ENCODE measurements at regions not wholly inside any gene's neighbourhood (a gene's known extent, or its start where the extent isn't known, plus 50 kb on each side); places are given as distances from the start of the nearest gene placed in this dataset.

GRCh38 chr10:21329995-21330627 is 195.4 kb downstream of the SKIDA1 start:
- in situ Hi-C loops (cut with HindIII; ENCODE audit: low sequenced_read_pairs): no loop called here

DNA sequence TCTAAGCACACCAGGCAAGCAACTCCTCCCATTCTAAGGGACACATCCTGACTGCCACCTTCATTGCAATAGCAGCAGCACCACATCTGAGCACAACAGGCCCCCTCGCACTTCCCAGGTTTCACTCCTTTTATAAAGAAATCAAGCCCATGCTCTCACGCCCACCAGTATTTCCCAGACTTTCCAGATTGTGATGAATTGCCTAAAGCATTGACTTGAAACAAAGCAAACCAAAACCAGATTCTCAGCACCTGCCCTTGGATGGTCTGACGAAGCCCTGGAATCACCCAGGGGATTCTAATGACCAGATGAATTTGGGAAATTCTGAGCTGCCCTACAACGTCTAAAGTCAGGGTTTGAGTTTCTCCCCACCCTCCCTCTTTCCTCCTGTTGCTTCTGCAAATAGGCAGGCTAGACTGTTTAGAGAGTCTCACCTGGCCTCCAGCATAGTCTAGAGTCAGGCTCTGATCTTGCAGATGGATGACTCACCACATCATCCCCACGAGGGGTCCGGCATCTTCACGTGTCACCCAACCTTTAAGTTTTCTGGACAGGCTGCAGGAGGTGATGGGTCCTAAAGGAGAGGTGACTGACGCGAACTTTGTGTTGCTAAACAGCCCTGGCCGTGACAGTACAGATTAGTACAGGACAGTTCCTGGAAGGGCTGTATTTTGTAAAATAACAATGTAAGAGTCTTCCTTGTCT is 198.0 kb downstream of the SKIDA1 start:
- in situ Hi-C loops (cut with HindIII; ENCODE audit: low sequenced_read_pairs): no loop called here

DNA sequence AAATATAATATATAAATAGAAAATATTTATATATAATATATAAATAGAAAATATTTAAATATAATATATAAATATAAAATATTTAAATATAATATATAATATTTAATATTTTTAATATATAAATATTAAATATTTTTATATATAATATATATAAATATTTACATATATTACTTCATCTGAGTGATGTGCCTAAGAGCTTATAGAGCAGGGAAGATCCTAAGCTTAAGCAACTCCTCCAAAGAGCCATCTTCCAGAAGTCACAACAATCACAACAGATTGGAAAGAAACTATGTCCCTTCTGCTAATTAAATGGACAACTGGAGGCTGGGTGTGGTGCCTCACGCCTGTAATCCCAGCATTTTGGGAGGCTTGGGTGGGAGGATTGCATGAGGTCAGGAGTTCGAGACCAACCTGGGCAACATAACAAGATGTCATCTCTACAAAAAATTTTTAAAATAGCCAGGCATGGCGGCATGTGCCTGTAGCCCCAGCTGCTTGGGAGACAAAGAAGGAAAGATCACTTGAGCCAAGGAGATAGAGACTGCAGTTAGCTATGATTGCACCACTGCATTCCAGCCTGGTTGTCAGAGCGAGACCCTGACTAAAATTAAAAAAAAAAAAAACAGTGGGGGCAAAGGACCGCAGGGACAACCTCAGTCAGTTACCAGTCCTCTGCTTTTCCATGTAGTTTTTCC is 198.7 kb downstream of the SKIDA1 start:
- in situ Hi-C loops (cut with HindIII; ENCODE audit: low sequenced_read_pairs): no loop called here

GRCh38 chr10:21318540-21319167 is 206.8 kb downstream of the SKIDA1 start:
- in situ Hi-C loops (cut with HindIII; ENCODE audit: low sequenced_read_pairs): no loop called here

DNA sequence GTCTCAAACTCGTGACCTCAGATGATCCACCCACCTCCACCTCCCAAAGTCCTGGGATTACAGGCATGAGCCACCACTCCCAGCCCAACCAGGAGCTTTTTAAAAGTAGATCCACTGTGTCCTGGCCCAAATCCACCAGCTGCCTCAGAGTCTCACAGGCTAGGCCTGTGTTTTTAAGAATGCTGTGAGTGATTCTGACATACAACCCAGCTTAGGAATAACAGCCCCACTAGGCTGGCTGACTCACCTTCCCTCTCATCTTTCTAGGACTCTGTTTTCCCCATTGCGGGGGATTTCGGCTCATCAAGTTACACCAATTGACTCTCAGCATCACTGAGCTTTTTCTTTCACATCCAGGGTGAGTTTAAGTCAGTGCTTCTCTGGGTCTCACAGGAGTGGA is 207.6 kb downstream of the SKIDA1 start:
- in situ Hi-C loops (cut with HindIII; ENCODE audit: low sequenced_read_pairs): no loop called here

DNA sequence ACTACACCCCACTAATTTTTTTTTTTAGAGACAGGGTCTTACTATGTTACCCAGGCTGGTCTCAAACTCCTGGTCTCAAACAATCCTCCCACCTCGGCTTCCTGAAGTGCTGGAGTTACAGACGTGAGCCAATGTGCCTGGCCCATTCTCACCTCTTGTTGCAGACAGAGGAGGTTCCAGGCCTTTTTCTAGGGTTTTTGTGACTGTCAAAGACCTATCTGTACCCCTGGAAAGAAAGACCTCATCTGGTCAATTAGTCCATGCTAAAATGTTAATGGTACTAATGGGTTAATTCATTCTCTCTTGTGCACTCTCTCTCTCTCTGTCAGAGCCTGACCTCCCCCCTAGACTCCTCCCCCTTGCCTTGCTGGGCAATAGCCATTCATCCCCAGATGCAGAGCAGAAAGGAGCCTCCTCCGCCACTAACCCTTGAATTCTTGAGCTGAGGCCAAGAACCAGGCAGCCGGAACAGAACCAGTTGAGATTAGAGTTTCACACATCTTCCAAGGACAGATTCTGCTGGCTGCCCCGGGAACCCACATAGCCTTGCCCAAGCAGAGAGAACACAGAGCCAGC is 209.7 kb downstream of the SKIDA1 start:
- in situ Hi-C loops (cut with HindIII; ENCODE audit: low sequenced_read_pairs): no loop called here

GRCh38 chr10:21314906-21315644 is 210.4 kb downstream of the SKIDA1 start:
- in situ Hi-C loops (cut with HindIII; ENCODE audit: low sequenced_read_pairs): no loop called here

GRCh38 chr10:21314111-21314626 is 211.3 kb downstream of the SKIDA1 start:
- in situ Hi-C loops (cut with HindIII; ENCODE audit: low sequenced_read_pairs): no loop called here

- in situ Hi-C loops (cut with HindIII; ENCODE audit: low sequenced_read_pairs): no loop called here
These were observed 211.8 kb downstream of the SKIDA1 start for GRCh38 chr10:21313691-21314090.

- in situ Hi-C loops (cut with HindIII; ENCODE audit: low sequenced_read_pairs): no loop called here
These were observed 214.1 kb downstream of the SKIDA1 start for GRCh38 chr10:21311426-21311825.

DNA sequence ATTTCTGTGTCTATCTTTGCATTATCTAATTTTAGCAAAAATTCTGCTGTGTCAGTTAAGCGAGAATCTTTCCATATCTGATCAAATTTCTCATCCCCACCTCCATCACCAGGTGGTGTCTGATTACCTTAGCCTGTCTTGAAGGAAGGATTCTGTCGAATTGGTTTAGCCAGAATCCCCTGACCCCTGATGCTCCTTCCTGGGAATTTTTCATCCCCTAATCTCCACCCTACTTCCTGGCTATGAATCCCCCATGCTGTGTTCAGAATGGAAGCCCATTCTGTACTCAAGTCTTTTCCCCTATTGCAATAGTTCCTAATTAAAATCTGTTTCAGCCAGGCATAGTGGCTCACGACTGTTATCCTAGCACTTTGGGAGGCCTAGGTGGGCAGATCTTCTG is 216.1 kb downstream of the SKIDA1 start:
- in situ Hi-C loops (cut with HindIII; ENCODE audit: low sequenced_read_pairs): no loop called here

DNA sequence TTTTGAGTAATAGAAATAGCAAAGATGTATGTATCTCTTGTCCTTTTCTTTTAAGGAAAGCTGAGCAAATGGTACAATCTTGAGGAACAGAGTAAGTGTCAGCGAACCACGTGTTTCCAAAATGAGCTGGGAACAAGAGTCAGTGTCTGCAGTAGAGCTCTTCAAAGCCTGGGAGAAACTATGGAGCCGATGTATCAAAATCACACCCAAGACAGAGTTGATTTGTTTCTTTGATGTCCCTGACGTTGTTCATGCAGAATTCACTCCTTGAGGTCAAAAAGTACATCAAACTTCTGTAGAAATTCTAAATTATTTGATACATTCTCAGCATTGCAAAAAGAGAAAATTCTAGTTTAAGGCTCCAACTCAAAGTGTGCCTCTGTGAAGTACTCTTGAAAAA is 216.5 kb downstream of the SKIDA1 start:
- in situ Hi-C loops (cut with HindIII; ENCODE audit: low sequenced_read_pairs): no loop called here

DNA sequence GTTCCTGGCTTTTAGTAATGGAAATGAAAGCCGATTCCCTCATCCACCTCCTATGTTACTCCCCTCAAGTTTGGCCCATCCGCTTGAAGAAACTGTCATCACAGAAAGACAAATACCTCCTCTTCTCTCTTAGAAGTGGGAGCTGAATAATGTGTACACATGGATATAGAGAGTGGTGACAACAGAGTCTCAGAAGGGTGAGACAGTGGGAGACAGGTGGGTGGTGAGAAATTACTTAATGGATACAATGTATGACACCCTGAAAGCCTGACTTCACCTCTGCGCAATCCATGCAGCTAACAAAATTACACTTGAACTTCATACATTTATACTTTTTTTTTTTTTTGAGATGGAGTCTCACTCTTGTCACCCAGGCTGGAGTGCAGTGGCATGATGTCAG is 217.5 kb downstream of the SKIDA1 start:
- in situ Hi-C loops (cut with HindIII; ENCODE audit: low sequenced_read_pairs): no loop called here

GRCh38 chr10:21304608-21305007 is 220.9 kb downstream of the SKIDA1 start:
- in situ Hi-C loops (cut with HindIII; ENCODE audit: low sequenced_read_pairs): no loop called here

DNA sequence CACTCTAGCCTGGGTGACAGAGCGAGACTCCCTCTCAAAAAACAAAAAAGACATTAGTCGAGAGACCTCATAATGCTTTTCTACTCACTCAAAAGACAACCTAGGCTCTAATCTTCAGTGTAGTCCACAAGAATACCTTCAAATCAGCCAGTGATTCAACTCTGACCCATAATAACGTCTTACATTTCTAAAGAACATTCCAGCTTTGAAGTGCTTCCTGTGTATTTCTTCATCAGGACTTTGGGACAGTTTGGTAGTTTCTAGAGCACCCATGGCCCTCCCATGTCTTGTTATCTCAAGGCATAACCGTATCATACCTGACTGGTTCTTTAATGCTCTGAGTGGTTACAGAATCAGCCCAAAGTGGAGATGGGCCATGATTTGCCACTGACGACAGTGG is 221.3 kb downstream of the SKIDA1 start:
- in situ Hi-C loops (cut with HindIII; ENCODE audit: low sequenced_read_pairs): no loop called here

- in situ Hi-C loops (cut with HindIII; ENCODE audit: low sequenced_read_pairs): no loop called here
These were observed 224.9 kb downstream of the SKIDA1 start for GRCh38 chr10:21300551-21300950.

GRCh38 chr10:21299330-21299729 is 226.2 kb downstream of the SKIDA1 start:
- in situ Hi-C loops (cut with HindIII; ENCODE audit: low sequenced_read_pairs): loop anchor here (25.0 kb wide), 1 partner anchor 188 kb away; no protein-coding TSS in a partner anchor

- in situ Hi-C loops (cut with HindIII; ENCODE audit: low sequenced_read_pairs): loop anchor here (25.0 kb wide), 1 partner anchor 189 kb away; no protein-coding TSS in a partner anchor
These were observed 226.8 kb downstream of the SKIDA1 start for GRCh38 chr10:21298701-21299100.

GRCh38 chr10:21297603-21298383 is 227.7 kb downstream of the SKIDA1 start:
- in situ Hi-C loops (cut with HindIII; ENCODE audit: low sequenced_read_pairs): loop anchor here (25.0 kb wide), 1 partner anchor 190 kb away; no protein-coding TSS in a partner anchor

All from endothelial cell of hepatic sinusoid (primary cell).